HG03045 (cell line): ENCODE measurements at regions not wholly inside any gene's neighbourhood (a gene's known extent, or its start where the extent isn't known, plus 50 kb on each side); places are given as distances from the start of the nearest gene placed in this dataset.
"Not testable (repeated sequence)": the region's sequence is repeated elsewhere in the genome, so short reads cannot be mapped to it uniquely, and the experiment has no call there.

Experiments
- ATAC-seq: cut with Tn5 transposase; IDR thresholded peaks from one replicate; pipeline ENCODE4 v1.9.1; 2021; ENCODE audit warnings: mild to moderate bottlenecking, moderate library complexity; ENCODE audit not compliant: unreplicated experiment

DNA sequence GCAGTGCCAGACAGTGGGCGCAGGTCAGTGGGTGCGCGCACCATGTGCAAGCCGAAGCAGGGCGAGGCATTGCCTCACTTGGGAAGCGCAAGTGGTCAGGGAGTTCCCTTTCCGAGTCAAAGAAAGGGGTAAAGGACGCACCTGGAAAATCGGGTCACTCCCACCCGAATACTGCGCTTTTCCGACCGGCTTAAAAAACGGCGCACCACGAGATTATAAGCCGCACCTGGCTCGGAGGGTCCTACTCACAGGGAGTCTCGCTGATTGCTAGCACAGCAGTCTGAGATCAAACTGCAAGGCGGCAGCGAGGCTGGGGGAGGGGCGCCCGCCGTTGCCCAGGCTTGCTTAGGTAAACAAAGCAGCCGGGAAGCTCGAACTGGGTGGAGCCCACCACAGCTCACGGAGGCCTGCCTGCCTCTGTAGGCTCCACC, 77.9 kb downstream of the NR4A2 start:
- not testable (repeated sequence) for ATAC-seq

DNA sequence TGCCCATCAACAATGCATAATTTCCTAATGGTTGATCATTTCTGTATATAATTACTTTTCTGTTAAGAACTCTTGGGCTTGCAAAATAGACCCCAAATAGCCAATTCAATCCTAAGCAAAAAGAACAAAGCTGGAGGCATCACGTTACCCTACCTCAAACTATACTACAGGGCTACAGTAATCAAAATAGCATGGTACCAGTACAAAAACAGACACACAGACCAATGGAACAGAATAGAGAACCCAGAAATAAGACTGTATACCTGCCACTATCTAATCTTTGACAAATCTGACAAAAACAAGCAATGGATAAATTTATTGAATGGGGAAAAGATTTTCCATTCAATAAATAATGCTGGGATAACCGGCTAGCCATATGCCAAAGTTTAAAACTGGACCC, 78.8 kb downstream of the NR4A2 start:
- no peak for ATAC-seq

DNA sequence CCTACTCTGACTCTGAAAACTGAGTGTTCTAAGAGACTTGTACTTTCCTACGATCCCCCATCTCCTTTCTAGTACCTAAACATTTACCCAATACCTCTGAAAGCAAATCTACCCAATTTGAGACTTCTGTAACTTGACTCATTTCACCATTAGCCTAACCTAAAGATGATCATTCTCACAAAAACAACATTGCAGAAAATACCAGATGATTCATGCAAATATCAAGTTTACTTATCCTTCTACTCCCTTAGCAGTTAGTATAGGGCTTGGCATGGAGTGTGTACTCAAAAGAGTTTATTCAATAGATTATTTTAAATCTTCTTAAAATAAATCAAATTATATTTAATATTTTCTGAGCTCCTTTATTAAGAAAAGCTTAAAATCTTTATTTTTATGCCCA, 89.6 kb downstream of the NR4A2 start:
- ATAC-seq, result no peak

DNA sequence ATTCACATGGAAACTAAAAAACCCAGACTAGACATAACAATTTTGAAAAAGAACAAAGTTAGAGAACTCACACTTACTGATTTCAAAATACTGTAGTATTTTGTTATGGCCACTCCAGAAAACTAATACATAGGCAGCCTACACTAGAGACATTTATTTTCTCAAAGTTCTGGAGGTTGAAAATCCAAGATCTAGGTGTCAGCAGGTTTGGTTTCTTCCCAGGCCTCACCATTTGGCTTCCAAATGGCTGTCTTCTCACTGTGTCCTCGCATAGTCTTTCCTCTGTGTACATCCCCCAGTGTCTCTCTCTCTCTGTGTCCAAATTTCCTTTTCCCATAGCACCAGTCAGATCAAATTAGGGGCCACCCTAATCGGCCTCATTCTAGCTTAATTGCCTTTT, 95.0 kb downstream of the NR4A2 start:
- no peak for ATAC-seq

DNA sequence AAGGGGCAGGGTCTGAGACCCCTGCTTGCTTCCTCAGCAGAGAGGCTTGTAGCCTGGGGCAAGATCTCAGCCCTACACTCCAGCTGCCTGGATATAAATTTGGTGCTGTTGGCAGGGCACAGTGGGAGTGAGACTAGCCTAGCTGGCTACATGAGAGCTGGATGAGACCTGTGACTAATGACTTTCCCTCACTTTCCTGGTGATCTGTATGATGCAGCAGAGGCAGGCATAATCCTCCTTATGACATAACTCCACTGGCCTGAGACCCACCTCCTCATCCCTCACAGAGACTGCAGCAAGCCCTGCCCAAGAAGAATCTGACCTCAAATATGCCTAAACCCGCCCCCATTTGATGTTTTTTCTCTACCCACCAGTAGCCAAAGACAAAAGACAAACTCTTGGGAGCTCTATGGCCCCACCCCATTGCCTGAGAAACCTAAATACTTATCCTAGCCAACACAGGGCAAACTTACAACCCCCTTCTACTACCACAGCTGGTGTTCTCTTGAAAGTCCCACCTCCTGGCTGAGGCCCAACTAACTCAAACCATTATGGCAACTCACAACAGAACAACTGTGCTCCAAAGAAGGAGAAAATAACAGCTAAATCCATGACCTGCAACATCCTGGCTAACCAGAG, 102.7 kb downstream of the NR4A2 start:
- ATAC-seq, result no peak

DNA sequence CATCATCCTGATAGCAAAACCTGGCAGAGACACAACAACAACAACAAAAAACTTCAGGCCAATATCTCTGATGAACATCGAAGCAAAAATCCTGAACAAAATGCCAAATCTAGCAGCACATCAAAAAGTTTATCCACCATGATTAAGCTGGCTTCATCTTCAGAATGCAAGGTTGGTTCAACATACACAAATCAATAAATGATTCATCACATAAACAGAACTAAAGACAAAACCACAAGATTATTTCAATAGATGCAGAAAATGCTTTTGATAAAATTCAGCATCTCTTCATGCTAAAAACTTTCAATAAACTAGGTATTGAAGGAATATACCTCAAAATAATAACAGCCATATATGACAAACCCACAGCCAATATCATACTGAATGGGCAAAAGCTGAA, 109.2 kb downstream of the NR4A2 start:
- ATAC-seq, result not testable (repeated sequence)

DNA sequence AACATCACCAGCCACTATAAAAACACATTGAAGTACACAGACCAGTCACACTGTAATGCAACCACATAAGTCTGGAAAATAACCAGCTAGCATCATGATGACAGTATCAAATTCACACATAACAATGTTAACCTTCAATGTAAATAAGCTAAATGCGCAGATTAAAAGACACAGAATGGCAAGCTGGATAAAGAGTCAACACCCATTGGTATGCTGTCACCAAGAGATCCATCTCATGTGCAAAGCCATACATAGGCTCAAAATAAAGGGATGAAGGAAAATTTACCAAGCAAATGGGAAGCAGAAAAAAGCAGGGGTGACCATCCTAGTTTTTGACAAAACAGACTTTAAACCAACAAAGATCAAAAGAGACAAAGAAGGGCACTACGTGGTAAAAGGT, 110.8 kb downstream of the NR4A2 start:
- ATAC-seq, result no peak

DNA sequence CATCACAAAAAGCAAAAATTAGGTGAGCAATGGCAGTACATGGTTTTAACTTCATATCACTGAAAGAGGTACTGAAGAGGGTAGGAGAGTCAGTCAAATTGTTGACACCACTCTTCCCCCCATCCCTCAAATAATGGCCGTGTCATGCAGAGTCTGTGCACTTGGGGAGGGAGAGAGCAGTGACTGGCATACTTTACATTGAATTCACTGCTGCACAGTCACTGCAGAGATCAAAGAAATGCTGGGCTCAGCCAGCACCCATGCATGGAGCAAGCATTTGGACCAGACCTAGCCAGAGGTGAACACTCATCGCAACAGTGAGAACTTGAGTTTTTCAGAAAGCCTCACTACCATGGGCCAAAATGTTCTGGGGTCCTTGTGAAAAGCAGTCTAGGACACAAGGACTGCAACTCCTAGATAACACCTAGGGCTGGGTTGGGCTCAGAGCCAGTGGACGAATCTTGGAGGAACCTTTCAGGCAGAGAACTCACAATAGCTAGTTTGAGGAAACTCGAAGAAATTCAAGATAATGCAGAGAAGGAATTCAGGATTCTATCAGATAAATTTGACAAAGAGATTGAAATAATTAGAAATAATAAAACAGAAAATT, 112.9 kb downstream of the NR4A2 start:
- no peak for ATAC-seq

DNA sequence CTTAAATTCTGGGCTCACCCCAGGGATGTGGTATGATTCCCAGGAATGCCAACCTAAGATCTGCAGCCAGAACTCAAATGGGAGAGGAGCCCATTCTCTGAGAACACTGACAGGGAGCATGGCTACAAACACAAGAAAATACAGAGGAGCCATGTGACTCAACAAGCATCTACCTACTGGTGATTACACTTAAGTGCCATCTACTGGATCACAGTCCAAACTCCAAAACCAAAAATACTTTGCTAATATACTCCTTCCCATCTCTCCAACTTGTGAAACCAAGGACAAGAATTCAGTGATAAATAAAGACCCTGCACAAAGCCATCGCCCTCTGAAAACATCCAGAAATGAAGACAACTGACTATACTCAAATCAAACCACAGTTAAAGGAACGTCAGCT, 116.9 kb downstream of the NR4A2 start:
- no peak for ATAC-seq

DNA sequence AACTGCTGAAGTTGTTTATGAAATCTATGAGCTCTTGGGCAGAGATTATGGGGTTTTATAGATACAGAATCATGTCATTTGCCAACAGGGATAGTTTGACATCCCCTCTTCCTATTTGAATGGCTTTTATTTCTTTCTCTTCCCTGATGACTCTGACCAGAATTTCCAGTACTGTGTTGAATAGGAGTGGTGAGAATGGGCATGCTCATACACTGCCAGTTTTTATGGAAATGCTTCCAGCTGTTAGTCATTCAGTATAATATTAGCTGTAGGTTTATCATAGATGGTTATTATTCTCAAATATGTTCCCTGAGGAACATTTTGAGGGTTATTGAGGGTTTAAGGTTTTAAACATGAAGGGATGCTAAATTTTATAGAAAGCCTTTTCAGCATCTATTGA, 121.2 kb downstream of the NR4A2 start:
- ATAC-seq, result no peak

DNA sequence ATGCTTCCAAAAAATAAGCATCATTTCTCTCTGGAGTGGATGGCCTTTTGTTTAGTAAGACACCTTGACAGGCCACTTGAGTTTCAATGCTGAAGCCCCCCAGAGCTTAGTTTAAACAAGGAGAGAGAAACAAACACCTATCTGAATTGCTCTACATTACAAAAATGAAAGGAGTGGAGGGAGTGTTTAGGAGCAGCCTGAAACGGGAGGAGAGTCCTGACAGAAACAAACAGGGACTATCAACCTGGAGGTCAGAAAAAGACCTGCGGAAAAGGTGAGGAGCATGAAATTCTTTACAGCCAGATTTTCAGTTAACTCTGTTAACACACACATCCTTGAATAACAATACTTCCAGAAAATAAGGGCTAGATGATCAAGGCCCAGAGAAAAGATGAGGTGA, 126.2 kb downstream of the NR4A2 start:
- no peak for ATAC-seq

DNA sequence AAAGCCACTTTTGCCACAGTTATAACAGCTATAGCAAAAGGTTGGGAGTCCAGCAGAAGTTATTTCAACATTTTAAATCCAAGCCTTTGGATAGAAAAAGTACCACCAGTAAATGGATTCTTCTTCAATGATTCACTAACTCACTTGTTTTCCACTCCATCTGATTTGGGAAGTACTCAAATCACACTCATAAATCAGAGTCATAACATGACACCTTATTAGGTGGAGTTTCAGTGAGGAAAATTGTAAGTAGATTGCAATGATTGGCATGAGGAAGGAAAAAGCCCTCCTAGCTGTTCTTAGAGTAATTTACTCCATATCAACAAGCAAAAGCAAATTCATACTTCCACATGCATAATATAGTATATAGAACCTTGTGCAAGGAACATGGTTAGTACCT, 132.9 kb downstream of the NR4A2 start:
- no peak for ATAC-seq

DNA sequence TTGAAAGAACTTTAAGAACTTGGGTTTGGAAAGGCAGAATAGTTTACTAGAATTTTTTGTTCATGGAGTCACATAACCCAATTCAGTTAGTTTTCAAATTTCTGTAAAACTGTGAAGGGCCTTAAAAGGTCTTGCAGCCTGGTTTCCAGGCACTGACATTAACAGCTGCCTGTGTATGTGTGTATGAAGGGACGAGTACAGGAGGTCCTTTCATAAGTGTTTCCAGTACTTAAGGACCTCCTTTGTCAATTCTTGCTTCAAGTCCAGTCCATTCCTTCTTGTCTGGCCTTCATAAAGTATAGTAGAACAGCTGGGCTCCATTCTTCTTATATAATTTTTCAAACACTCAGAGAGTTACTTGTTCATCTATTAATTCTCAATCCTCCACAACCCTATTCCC, 136.5 kb downstream of the NR4A2 start:
- ATAC-seq, result no peak

DNA sequence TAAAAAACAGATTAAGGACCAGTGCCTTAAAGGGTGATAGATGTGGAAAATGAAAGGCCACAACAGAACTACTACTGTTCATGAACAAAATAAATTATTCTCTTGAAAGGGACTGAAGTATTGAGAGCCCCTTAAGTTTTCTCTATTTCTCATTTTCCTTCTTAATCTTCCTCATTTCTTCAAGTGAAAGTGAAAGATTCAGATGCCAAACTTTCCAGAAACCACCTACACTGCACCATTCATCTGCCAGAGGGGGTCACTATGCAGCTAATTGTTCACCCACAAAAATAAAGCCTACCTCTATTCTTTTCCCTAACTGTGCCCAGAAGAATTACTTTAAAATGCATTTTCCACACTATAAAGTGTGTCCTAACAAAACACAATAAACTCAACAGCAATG, 140.1 kb downstream of the NR4A2 start:
- no peak for ATAC-seq

DNA sequence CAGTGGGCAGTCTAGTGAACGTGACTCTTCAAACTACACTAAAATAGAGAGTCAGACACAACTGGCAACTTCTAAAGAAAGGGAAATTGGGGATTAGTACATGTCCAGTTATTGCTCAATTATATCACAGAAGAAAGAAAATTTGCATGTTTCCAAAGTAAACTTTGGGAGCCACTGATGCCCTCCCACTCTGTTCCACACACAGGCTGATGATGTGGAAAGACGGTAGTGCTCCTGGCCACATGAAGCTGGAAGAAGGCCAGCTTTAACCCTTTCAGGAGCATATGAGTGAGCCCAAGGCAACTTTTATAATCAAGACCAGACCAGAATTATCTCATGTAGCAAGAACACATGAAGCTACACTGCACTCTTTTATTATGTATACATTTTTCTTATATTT, 141.0 kb downstream of the NR4A2 start:
- ATAC-seq, result no peak

DNA sequence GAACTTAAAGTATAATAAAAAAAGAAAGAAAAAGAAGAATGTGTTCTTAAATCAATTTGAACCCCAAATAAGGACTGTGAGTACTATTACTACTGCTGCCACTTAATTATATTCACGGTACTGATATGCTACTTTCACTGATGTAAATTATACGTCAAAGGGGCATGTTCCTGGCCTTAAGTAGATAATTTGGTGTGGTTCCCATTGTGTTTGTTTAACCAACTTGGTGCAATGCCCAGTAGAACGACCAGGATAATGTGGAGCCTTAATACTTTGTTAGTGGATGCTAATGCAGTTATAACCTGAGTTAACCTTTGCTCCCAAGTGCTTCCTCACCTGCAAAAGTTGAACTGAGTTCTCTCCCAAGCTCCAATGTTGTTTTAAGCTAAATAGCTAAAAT, 142.0 kb downstream of the NR4A2 start:
- ATAC-seq, result no peak

DNA sequence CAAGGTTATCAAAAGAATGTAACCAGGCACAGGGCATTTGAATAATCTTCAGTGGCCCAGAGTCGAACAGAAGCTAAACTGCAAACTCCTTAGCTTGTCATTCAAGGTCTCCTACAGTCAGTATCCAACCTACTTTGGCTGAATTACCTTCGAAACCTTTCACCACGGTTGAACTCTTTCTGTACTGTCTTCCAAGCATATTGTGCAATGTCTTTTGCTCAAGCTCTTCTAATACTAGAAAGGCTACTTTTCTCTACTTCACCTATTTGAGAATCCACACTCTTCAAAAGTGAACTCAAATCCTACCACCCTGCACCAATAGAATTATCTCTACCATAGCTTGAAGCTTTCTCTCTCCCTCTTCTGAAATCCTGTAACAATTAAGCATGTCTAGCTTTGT, 142.9 kb downstream of the NR4A2 start:
- no peak for ATAC-seq

DNA sequence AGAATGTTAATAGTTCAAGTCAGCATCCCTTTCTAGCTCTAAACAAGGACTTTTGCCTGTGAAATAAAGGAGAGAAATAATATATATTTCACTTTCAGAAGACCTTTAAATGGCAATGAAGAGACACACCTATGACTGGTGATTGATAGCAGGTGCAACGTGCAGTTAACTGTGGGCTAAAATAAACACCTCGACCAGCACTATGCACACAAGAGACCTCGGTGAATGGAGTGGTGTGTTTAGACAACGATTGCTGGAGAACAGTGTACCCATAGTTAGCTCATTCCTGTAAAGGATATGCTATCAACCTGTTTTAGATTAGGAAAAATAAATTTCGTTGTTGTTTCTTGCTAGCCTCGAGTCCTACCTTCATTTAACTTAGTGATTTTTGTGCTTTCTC, 143.4 kb downstream of the NR4A2 start:
- no peak for ATAC-seq

DNA sequence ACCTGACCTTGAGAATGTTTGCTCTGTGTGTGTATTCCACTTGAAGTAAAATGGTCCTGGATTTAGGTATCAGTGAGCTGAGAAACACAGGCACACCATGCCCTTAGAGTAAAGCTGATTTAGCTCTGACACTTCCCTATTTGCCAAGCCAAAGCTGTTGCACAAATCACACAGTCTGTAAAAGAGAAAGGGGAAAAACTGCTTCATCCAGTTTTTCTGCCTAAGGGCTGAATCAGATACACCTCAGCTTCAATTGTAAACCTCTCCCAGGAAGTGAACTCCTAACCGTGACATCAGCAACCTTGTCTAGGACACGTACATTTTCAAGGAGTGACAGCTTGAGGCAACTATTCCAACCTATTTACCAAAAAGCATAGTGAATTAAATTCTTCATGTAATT, 150.4 kb downstream of the NR4A2 start:
- no peak for ATAC-seq

DNA sequence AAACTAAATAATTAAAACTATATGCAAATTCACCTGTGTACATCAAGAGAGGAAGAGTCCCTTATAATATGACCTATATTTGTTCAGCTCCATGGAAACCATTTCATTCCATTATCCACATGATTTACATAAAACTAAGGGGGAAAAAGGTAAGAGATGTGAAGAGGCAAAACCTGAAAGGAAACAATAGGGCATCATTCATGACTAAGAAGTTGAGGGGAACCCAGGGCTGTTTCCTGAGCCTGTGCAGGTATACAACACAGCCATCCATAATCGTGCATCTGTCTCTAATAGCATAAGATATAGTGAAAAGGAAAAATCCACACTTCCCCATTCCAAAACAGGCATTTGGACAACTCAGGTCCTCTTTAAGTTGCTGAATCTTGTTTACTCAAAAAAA, 151.3 kb downstream of the NR4A2 start:
- no peak for ATAC-seq

DNA sequence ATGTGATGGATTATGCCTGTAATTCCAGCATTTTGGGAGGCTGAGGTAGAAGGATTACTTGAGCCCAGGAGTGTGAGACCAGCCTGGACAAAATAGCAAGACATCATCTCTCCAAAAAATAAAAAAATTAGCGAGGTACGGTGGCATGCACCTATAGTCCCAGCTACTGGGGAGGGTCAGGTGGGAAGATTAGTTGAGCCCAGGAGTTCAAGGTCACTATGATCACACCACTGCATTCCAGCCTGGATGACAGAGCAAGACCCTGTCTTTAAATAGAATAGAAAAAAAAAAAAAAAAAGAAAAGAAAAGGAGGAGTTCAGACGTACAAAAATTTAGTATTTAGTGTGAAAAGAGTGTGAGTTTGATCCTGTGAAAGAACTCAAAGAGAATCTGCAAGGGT, 154.9 kb downstream of the NR4A2 start:
- ATAC-seq, result no peak

DNA sequence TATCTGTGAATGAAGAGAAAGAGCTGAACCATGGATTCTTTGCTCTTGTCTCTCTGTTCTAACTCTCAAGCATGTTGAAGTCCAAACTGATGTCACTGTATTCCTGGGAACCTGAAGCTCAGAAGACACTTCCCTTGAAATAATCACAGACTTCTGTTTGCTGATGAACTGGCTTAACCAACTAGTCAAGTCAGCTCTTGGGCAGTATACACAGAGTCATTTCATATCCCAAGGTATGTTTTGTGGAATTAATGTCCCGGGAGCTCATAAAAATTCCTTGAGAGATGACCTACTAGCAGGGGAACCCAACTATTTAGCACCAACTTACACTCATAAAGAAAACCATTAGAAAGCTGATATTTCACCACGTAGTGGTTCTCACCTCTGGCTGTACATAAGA, 156.6 kb downstream of the NR4A2 start:
- no peak for ATAC-seq

DNA sequence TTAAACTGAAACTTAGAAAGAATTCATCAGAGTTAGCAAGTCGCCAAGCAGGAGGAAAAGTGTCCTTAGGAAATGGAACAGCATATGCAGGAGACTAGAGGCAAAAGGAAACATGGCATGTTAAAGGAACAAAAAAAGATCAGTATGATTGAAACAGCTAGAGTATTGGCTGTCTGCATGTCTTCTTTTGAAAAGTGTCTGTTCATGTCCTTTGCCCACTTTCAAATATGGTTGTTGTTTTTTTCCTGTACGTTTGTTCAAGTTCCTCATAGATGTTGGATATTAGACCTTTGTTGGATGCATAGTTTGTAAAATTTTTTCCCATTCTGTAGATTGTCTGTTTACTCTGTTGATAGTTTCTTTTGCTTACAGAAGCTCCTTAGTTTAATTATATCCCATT, 161.6 kb downstream of the NR4A2 start:
- ATAC-seq, result no peak
